Mesothelial cell of epicardium (in vitro differentiated cells): ENCODE measurements at regions not wholly inside any gene's neighbourhood (a gene's known extent, or its start where the extent isn't known, plus 50 kb on each side); places are given as distances from the start of the nearest gene placed in this dataset.

Experiments
- DNase-seq, 2 experiments: peaks; one replicate each; pipeline ENCODE4 v3.0.0; 2021; ENCODE audit warnings: low spot score in 2 of 2; ENCODE audit not compliant: unreplicated experiment in 2 of 2
- H3K27ac Mint-ChIP-seq: 2 replicates; pipeline ENCODE4 v1.8.0; 2021; ENCODE audit warnings: mixed read lengths
- H3K27me3 Mint-ChIP-seq: 2 replicates; pipeline ENCODE4 v1.8.0; 2021; ENCODE audit warnings: low read depth, mixed read lengths
- H3K36me3 Mint-ChIP-seq: 2 replicates; pipeline ENCODE4 v1.8.0; 2021; ENCODE audit warnings: mixed read lengths
- H3K4me1 Mint-ChIP-seq: 2 replicates; pipeline ENCODE4 v1.8.0; 2021; ENCODE audit warnings: mixed read lengths
- H3K4me3 Mint-ChIP-seq: 2 replicates; pipeline ENCODE4 v1.8.0; 2021; ENCODE audit warnings: mild to moderate bottlenecking, moderate library complexity, mixed read lengths
- H3K9me3 Mint-ChIP-seq: 2 replicates; pipeline ENCODE4 v1.8.0; 2021; ENCODE audit warnings: mixed read lengths
- TF ChIP-seq, protein P1 (sequence below): fragments of 200-600 bp; sonication (generic); IDR thresholded peaks from one replicate; pipeline ENCODE4 v1.5.0; 2021; ENCODE audit warnings: antibody characterized with exemption; ENCODE audit not compliant: unreplicated experiment

GRCh38 chr6:2514965-2515543, 235.7 kb downstream of the MYLK4 start:
- H3K36me3 Mint-ChIP-seq, result no peaks in the 10 kb centered on the region
- TF ChIP-seq, protein P1, sequence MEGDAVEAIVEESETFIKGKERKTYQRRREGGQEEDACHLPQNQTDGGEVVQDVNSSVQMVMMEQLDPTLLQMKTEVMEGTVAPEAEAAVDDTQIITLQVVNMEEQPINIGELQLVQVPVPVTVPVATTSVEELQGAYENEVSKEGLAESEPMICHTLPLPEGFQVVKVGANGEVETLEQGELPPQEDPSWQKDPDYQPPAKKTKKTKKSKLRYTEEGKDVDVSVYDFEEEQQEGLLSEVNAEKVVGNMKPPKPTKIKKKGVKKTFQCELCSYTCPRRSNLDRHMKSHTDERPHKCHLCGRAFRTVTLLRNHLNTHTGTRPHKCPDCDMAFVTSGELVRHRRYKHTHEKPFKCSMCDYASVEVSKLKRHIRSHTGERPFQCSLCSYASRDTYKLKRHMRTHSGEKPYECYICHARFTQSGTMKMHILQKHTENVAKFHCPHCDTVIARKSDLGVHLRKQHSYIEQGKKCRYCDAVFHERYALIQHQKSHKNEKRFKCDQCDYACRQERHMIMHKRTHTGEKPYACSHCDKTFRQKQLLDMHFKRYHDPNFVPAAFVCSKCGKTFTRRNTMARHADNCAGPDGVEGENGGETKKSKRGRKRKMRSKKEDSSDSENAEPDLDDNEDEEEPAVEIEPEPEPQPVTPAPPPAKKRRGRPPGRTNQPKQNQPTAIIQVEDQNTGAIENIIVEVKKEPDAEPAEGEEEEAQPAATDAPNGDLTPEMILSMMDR, result no peak
- peaks cover 3% of the 10 kb centered on the region for H3K27me3 Mint-ChIP-seq
- H3K4me1 Mint-ChIP-seq, result peaks cover 6% of the 10 kb centered on the region
- no peak overlapping the region for H3K4me3 Mint-ChIP-seq
- no peak overlapping the region for H3K27ac Mint-ChIP-seq
- peaks cover 3% of the 10 kb centered on the region for H3K9me3 Mint-ChIP-seq
- DNase-seq, result no peak

- TF ChIP-seq, protein P1, result no peak
- Mint-ChIP-seq H3K9me3 (peaks cover 5% of the 10 kb centered on the region), H3K36me3 (no peaks in the 10 kb centered on the region), H3K27me3 (peaks cover 3% of the 10 kb centered on the region), H3K27ac (no peak overlapping the region), H3K4me3 (no peak overlapping the region), H3K4me1 (peaks cover 23% of the 10 kb centered on the region)
- DNase-seq, result no peak
These were observed 237.9 kb downstream of the MYLK4 start for GRCh38 chr6:2512802-2513201.

DNA sequence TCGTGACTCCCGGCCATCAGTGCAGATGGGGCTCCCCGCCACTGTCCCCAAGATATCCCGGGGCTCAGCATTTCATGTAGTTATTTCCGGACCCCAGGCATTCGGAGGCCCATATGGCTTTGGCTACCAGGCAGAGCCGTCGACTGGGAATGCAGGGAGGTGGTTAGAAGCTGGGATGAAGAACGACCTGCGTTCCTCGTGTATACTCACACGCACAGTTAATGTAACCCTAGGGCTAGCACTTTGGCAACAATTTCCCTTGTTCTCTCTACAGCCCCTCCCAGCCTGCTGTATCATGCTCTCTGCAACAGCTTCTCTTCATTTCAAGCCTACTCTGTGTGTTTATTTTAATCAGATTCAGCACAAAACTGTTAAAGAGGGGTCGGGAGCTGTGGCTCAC, 240.4 kb downstream of the MYLK4 start:
- Mint-ChIP-seq H3K27ac (no peak overlapping the region), H3K9me3 (peaks cover 10% of the 10 kb centered on the region), H3K36me3 (no peaks in the 10 kb centered on the region), H3K4me3 (no peak overlapping the region), H3K4me1 (peaks cover 48% of the 10 kb centered on the region), H3K27me3 (no peaks in the 10 kb centered on the region)
- no peak for DNase-seq
- TF ChIP-seq, protein P1, result no peak

GRCh38 chr6:2509711-2510110, 241.0 kb downstream of the MYLK4 start:
- H3K27me3 Mint-ChIP-seq, result no peaks in the 10 kb centered on the region
- TF ChIP-seq, protein P1, result no peak
- no peaks in the 10 kb centered on the region for H3K36me3 Mint-ChIP-seq
- H3K4me3 Mint-ChIP-seq, result no peak overlapping the region
- H3K9me3 Mint-ChIP-seq, result peaks cover 10% of the 10 kb centered on the region
- no peak for DNase-seq
- H3K4me1 Mint-ChIP-seq, result peaks cover 47% of the 10 kb centered on the region
- peak overlapping the region; percentile 73 for H3K27ac Mint-ChIP-seq

- no peaks in the 10 kb centered on the region for H3K27me3 Mint-ChIP-seq
- TF ChIP-seq, protein P1, result no peak
- H3K4me3 Mint-ChIP-seq, result no peak overlapping the region
- H3K9me3 Mint-ChIP-seq, result peaks cover 7% of the 10 kb centered on the region
- H3K4me1 Mint-ChIP-seq, result peaks cover 57% of the 10 kb centered on the region
- no peaks in the 10 kb centered on the region for H3K36me3 Mint-ChIP-seq
- no peak for DNase-seq
- no peak overlapping the region for H3K27ac Mint-ChIP-seq
These were observed 242.7 kb downstream of the MYLK4 start for GRCh38 chr6:2508071-2508470.
